SIG-M5 (cell line): ENCODE measurements at regions not wholly inside any gene's neighbourhood (a gene's known extent, or its start where the extent isn't known, plus 50 kb on each side); places are given as distances from the start of the nearest gene placed in this dataset.
"Not testable (repeated sequence)": the region's sequence is repeated elsewhere in the genome, so short reads cannot be mapped to it uniquely, and the experiment has no call there.

Experiments used
- DNase-seq: peaks from one replicate; lab custom pipeline; 2025; lab: John Stamatoyannopoulos, UW

DNA sequence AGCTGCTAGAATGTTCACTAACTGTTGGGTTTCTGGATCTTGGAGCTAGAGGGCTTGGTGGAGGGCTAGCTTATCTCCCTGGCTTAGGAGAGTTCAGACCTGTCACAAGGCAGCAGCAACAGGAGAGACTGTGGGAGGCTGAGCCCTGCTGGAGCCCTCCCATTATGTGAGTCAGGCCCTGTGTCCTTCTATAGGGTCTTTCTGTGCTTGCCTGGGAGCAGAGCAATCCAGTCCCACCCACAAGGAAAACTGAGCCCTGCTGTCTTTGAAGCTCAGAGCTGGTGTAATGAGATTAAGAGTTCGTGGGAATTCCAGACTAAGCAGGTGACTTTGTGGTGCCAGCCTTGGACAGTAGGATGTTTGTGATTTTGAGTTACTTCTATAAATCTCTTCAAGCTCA, 249.0 kb downstream of the TTC32 start:
- DNase-seq, result no peak

GRCh38 chr2:19651466-19651865, 250.3 kb downstream of the TTC32 start:
- DNase-seq, result no peak

- DNase-seq, result no peak
Measured at GRCh38 chr2:19649785-19650380, 251.9 kb downstream of the TTC32 start.

DNA sequence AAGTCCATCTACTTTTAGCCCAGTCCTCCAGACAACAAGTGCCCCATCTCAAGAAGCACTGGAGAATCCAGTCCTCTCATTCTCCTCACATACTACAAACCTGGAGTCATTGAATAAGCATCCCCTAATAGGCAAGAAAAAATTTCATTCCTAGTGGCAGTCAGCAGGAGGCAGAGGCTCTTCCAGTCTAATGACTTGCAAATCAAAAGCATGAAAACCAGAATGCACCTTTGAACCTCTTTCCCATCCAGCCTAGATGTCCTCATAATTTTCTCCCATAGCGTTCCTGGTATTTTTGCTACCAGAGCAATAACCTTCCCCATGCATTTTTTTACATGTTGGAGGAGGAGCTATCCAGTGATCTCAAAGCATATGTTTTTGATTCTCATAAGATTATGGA, 252.6 kb downstream of the TTC32 start:
- DNase-seq, result no peak

DNA sequence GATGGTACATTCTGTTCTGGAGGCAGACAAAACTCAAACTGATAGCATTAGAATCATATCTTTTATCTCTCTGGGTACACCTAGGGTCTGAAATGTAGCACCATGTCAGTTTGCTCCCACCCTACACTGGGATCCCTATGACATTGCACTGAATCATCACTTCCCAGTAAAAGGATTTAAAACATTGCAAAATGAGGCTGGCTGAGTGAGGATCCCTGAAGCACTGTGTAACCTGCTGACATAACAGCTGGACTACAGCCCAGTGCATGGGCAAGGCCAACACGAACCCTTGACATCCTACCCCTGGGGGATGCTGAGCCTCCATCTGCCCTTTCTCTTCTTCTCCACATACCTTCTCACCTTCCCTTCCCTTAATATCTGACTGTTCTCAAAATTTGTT, 253.2 kb downstream of the TTC32 start:
- DNase-seq, result no peak

DNA sequence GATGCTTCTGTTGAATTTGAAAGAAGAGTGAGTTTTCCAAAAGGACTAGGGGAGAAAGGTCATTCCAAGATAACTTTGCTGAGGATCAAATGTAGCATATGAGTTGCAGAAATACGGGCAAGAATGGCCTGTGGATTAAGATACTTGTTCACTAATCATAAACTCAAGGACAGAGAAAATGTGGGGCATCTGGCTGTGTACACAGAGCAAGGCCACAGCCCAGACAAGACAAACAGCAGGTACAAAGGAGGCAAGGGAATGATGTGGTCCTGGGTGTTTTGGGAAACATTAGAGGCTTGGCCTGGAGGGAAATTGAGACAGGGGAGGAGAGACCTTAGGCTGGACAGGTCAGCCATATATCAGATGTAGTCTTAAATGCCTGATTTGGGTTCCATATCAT, 254.8 kb downstream of the TTC32 start:
- no peak for DNase-seq

- DNase-seq, result no peak
Measured at GRCh38 chr2:19644763-19645162, 257.0 kb downstream of the TTC32 start.

DNA sequence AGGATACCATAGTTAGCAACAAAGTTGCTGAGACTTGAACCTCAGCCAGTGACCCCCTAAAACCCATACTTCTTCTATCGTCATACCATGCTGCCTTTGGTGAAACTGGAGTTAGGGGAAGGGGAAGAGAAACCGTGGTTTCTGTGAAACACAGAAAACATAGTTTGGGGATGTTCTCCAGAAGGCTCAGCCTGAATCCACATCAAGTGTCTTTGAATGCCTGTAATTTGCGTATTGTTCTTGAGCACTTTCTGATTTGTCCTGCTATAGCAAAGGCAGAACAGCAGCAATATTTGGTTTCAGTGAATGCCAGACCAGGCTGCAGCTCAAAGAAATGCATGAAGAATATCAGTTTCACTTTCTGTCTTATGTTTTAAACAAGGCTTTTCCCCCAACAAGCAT, 258.7 kb downstream of the TTC32 start:
- DNase-seq, result no peak

DNA sequence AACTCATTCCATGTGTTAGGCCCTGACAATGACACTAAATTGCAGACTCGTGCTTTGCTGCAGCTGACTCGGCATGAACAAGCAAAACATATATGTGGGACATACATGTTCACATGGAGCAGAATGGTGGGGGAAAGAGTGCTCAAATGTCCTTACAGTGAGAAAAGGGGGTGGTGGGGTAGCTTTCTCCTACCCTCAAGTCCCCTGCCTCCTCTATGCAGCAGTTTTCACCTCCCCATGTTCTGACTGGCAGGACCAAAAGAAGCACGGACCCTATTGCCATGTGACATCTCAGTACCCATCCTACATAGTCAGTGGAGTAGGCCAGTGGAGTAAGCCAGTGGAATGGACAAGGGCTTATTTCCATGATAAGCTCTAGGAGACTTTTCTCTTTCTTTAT, 259.3 kb downstream of the TTC32 start:
- no peak for DNase-seq

DNA sequence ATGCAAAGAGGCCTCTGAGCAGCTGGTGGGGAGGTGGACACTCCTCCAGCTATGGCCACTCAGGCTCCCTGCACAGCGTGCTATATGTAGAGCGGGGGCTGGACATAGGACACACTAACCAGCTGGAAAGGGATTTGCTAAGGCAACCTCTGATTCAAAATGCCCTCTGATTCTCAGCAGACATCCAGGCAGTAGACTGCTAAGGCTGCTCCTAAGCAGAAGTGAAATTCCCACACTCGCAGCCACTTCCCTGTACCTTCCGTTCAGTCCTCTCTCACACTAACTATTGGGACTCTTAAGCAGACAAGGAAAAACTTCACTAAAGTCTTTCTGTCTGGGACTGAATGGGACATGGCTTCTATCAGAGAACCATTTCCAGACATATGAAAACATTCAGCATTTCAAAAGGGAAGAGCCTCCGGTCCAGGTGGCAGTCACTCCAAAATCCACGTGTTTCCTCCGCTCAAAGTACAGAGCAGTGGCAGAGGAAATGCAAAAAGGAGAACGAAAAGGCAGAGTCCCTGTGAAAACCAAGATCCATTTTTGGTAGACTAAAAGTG, 265.8 kb downstream of the TTC32 start:
- DNase-seq, result no peak

- no peak for DNase-seq
Measured at GRCh38 chr2:19632403-19632991, 269.3 kb downstream of the TTC32 start.

DNA sequence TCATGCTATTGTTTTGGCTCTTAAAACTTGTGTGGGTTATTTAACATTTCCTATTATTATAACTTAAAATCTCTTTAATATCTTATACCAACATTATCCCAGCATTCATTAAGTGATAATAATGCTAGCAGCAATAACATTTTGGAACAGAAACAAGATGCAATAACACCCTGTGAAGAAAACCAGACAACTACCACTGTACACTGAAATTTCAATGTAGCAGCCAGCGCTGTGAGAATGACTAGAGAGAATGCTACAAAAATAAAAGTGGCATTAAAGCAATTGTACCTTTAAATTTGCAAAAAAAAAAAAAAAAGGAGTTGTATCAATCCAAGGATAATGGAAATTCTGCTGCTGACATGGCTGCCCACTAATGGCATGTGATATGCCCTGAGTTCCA, 269.9 kb downstream of the TTC32 start:
- DNase-seq, result no peak

- no peak for DNase-seq
Measured at GRCh38 chr2:19630921-19631320, 270.9 kb downstream of the TTC32 start.

DNA sequence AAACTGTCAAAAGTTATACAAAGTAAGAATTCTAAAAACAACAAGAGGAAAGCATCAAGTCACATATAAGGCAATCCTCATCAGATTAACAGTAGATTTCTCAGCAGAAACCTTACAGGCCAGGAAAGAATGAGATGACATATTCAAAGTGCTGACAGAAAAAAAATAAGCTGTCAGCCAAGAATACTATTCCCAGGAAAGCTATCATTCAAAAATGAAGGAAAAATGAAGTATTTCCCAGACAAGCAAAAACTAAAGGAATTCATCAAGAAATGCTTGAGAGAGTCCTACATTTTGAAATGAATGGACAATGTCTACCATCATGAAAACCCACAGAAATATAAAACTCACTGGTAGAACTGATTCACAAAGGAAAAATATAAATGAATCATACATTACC, 268.9 kb upstream of the OSR1 start:
- DNase-seq, result no peak

DNA sequence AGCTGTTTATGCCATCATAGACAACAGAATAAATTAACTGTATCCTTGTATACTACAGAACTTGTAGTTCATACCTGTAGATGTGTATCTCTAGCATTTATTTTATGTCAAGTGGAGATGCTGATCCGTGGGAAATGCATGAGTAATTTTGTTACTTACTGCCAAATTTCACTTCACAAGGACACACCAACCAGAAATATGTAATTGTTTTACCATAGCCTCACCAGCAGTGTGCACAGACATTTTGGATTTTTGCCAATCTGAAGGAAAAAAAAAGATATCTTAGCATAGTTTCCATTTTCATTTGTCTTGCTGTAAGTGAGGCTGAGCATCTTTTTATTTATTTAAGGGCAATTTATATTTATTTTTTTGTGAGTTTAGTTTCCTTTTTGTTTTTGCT, 265.1 kb upstream of the OSR1 start:
- no peak for DNase-seq

GRCh38 chr2:19617257-19617848, 258.9 kb upstream of the OSR1 start:
- DNase-seq, result no peak

GRCh38 chr2:19615402-19615801, 257.0 kb upstream of the OSR1 start:
- not testable (repeated sequence) for DNase-seq

DNA sequence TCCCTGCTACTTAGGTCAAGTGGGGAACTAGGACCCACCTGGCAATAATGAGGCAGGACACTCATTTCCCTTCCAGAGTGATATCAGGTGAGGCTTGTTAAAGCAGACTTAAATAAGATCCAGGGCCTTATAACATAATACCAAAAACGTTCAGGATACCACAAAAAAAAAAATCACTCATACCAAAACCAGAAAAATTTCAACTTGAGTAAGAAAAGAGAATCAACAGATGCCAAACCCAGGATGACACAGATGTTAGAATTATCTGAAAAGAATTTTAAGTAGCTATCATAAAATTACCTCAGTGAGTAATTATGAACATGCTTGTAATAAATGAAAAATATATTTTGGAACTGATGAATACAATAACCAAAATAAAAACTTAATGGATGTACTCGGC, 255.6 kb upstream of the OSR1 start:
- DNase-seq, result no peak

- DNase-seq, result no peak
Measured at GRCh38 chr2:19611491-19612332, 253.3 kb upstream of the OSR1 start.

DNA sequence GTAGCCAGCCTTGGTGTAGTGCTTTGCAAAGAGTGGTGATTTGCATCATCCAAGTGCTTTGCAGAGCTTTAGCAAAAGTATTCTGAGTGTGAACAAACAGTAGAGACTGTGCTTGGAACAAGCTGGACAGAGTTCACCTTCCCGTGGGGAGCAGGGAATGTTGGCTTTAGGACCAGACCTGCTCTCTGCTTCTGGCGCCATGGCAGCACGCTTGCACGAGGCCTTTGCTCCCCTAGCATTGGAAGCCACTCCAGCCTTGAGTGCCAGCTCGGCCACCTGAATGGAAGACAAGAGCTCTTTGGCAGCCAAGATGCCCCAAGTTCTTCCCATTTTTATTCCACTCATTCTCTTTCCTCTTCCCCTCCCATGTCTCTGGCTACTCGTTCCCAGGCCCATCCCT, 250.8 kb upstream of the OSR1 start:
- no peak for DNase-seq

DNA sequence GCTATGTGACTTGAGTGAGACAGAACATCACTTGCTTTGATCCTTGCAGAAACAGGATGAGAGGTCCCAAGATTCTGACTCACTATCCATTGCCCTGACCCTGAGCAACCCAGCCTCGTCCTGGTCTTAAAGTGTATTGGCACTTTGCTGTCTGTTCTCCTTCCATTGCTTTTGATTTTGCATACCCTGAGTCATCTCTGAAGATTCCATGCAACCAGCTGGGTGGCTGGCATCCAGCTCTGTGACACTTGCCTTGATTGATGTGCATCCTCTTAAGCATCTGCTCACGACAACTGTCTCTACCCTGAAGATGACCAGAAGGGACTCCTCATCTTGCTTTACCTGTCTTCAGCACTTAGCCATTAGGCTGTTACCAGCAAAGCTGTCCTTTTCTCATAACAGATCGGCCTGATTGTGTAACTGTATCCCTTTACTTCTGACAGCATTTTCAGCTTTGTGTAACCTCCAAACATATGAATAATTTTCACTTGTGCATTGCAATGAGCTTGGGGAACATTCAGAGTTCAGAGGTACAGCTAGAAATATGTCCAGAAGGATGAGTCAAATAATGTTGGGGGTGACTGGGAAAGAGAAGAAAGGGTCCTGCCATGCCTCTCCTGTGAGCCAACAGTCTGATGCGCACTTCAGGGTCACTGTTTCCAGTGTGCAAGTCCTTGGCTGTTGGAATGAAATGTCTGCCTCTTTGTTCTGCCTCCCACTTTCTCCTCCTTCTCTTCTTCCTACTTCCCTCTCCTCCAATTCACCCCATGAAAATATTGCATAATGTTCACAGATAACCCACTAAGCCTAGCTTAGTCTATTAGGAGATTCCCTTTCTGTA, 249.7 kb upstream of the OSR1 start:
- DNase-seq, result no peak

- DNase-seq, result no peak
Measured at GRCh38 chr2:19607400-19607799, 249.0 kb upstream of the OSR1 start.
